ENCODE measurements at regions not wholly inside any gene's neighbourhood (a gene's known extent, or its start where the extent isn't known, plus 50 kb on each side); places are given as distances from the start of the nearest gene placed in this dataset.

DNA sequence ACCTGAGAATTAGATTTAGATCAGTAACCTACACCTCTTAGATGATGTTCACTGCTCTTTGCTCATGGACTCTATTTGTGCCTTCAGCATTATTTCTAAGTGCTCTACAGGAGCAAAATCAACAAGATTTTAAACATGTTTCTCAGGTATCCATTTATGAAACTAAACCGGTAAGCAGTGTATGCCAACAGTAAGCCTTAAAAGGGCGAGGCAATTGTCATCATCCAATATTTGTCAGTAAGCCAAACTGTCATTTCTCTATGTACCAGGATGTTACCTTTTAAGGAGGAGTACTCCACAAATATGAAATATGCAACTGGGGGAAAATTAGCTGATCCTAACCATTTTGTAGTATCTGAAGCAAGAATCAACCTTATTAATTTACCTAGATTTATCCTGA is 69.6 kb upstream of the ZNF184 start (continued):
- TF ChIP-seq NR2F1 (CRISPR knock-in tag; IDR thresholded peaks at IDR 0.05) (no peak), PLSCR1 (CRISPR knock-in tag; IDR thresholded peaks at IDR 0.05; ENCODE audit: borderline replicate concordance) (no peak), HMGA1 (CRISPR knock-in tag; conservative IDR thresholded peaks at IDR 0.05) (no peak)

DNA sequence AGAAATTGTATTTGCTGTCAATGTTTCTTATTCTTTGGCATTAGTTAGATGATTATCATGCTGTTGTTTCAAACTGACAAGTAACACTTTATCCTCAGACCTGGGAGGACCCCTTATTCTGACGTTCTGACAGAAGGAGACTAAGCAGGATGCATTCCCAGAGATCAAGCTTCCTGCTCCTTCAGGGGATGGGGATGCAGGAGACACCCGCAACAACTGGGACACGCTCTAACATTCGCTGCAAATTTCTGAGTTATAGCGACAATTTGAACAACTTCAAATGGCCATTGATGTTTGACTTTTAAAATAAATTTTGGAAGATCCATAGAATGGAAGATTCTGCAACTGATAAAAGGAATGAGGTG is 69.0 kb upstream of the ZNF184 start:
- no peak for ATAC-seq
- TF ChIP-seq ZNF639 (CRISPR knock-in tag; conservative IDR thresholded peaks at IDR 0.05) = no peak
- TF ChIP-seq RAD51 (IDR thresholded peaks at IDR 0.05; ENCODE audit: borderline replicate concordance) = no peak
- TF ChIP-seq ZNF83 (CRISPR knock-in tag; IDR thresholded peaks at IDR 0.05; ENCODE audit: borderline replicate concordance) = no peak
- TF ChIP-seq ZNF460 (CRISPR knock-in tag; IDR thresholded peaks at IDR 0.05; ENCODE audit: borderline replicate concordance) = no peak
- TF ChIP-seq RNF219 (CRISPR knock-in tag; IDR thresholded peaks at IDR 0.05) = no peak
- no peak for TF ChIP-seq RERE (CRISPR knock-in tag; IDR thresholded peaks at IDR 0.05; ENCODE audit: low read depth)
- no peak for TF ChIP-seq TOE1 (CRISPR knock-in tag; IDR thresholded peaks at IDR 0.05)
- Histone ChIP-seq H3K4me3 (replicated peaks in 1 of 3; ENCODE audit: insufficient read depth in 1 of 3, low read depth in 2 of 3, low read length in 3 of 3) (no peak overlapping the region), H3K27ac (ENCODE audit: extremely low read length, insufficient read depth, low read length) (no peak overlapping the region), H3K4me1 (ENCODE audit: insufficient read depth, low read length) (peaks cover 22% of the 10 kb centered on the region), H3K9ac (ENCODE audit: insufficient read depth, low read depth, low read length) (no peak overlapping the region), H2AFZ (ENCODE audit: low read length) (no peak overlapping the region), H3K36me3 (replicated peaks in 1 of 2; ENCODE audit: control insufficient read depth in 1 of 2, insufficient read depth in 2 of 2, low read length in 2 of 2) (no peaks in the 10 kb centered on the region), H3K9me3 (ENCODE audit: low read length) (no peaks in the 10 kb centered on the region), H3K79me2 (ENCODE audit: insufficient read depth, low read length) (no peaks in the 10 kb centered on the region), H3K27me3 (ENCODE audit: control insufficient read depth in 1 of 2, insufficient read depth in 2 of 2, low read length in 2 of 2) (no peaks in the 10 kb centered on the region; a peak in 1 of 5 replicates), H4K20me1 (ENCODE audit: insufficient read depth, low read length) (no peaks in the 10 kb centered on the region; the same call in 1 of the 2 replicates), H3K4me2 (ENCODE audit: low read depth, low read length) (no peak overlapping the region)
- FAIRE-seq = no peak
- 15% methylated on average over 5 of the region's 5 CpGs for WGBS (ENCODE audit: low lambda C conversion rate)
- intact Hi-C loops (cut with micrococcal nuclease; ENCODE audit: unreplicated experiment) (no loop called here), in situ Hi-C loops (cut with HindIII; ENCODE audit: extremely low pct_ligation_motif_present, low pct_unique_long_range_greater_than_20kb) (no loop called here)
- no TSS peak for BruUV-seq (replicated peaks)
- POLR2A ChIA-PET = no interaction called here
- CTCF ChIA-PET (ENCODE audit: low intra/inter-chr PET ratio, low total read pairs) = no interaction called here
- no peak for DNase-seq (ENCODE audit: low spot score)

All from HepG2 (cell line).